SKM-1 treated with dmso at 0.1 percent for 144 hours (cell line): ENCODE measurements at regions not wholly inside any gene's neighbourhood (a gene's known extent, or its start where the extent isn't known, plus 50 kb on each side); places are given as distances from the start of the nearest gene placed in this dataset.

Experiments
- DNase-seq: peaks from one replicate; lab custom pipeline; 2025; ENCODE audit not compliant: unreplicated experiment; lab: John Stamatoyannopoulos, UW

DNA sequence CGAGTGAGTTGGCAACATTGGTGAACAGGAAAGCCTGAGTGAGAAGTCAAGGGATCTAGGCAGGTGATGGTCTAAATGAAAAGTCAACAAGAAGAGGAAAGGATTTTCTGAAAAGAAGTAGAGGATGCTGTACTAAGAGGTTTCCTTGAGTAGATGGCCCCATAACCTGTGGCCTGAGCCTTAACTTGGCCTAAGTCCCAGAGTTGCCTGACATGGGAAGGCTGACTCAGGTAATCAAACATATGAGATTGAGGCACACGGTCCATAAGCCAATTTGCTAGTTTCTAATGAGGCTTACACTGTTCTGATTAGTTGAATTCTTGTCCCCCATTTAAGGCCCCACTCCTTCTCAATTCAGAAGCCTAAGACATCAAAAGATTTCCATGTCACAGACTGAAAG, 262.5 kb upstream of the LMCD1 start:
- DNase-seq: no peak

DNA sequence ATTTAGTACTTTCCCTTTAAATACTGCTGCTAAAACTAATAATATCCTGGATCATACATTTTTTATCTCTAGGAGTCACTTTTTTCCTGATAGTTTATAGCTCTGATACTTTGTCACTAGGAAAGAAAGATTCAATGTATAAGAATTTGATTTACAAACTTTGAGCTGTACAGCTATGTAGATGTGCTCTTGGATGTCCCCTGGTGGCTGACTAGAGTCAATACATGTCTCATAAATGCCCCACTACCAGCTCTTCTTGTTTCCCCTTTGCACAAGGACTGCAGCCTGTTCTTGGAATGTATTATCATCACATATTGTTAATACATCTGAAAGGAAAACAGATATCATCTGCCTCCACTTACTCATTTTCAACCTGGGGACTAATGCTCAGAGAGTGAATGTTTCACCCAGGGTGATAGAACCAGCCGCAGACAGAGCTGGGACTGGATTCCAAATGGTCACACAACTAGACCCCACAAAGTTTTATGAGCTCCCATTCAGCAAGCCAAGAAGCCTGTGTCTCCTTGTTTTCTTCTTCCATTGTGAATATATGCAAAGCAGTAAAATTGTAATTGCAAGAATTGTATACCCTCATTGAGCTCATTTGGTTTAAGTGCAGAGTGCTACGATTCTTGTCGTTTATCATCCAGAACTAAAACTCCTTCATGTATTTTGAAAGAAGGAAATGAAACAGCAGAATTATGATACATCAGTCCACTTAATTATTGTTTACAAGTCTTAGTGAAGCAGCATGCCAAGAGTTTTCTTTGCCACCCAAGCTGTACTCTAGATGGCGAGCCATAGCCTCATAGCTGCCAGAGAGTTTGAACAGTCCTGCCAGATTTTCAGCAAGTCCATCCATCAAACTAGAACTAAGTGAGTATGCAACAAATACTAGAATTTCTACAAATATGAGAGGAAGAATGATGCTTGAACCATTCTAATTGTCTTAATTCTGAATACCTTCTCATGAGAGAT, 261.6 kb upstream of the LMCD1 start:
- DNase-seq: peak; percentile 65

DNA sequence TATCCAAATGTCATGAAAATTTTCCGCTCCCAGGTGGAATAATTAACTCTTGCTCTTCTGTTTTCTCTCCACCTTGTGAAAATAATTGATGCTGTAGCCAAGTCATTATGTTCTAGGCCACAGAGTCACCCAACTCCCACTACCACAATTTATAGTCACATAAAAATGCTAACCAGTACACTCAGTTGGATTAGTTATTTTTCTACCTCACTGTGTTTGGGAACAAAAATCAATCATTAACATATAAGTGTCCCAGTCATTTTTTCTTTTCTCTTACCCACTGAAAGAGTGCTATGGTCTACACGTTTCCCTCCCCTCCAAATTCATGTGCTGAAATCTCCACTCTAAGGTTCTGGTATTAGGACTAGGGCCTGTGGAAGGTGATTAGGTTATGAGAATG, 255.6 kb upstream of the LMCD1 start:
- DNase-seq: no peak

- DNase-seq: no peak
Measured at GRCh38 chr3:8253201-8253600, 248.4 kb upstream of the LMCD1 start.

DNA sequence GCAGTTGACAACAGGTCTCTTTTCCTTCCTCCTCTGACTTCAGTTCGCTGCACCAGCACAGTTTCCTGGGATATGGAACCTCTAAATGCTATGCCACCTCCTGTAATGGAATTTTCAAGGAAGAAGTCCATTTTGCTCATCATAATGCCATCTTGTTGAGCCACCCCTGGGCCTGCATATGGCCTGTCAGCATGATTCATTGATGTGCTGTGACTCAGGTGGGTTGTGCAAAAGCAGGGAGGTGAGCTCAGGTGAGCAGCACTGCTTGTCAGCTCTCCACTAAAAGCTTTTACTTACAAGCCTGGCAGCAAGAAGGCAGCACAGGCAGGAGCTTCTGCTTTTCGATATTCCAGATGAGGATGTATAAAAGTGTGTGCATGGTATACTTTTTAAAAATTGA, 247.1 kb upstream of the LMCD1 start:
- DNase-seq: no peak

GRCh38 chr3:8255725-8256124, 245.9 kb upstream of the LMCD1 start:
- DNase-seq: no peak

DNA sequence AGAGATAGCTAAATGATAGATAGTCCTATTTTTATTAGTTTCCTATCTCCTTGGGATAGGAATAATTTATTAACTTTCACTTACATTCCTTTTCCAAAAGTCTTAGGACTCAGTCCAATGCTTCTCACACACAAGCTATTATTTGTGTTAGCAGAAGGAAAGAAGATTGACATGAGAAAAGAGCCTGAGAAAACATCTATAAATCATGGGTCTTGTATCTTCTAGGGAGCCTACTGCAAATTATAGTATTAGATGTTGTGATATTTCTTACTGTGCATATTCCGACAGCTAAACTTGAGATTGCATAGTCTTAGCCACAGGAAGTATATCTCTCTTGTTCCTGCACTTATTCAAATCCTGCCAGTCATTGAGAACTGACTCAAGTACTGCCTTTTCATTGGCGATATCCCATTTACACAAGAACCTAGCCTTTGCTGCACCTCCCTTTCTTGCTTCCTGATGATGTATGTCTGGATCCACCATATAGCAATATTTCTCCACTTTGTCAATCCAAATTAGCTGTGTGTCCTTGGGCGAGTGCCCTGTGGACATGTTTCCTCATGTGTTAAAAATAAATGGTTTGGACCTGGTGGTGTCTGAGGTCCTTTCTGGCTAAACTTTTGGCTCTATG, 245.1 kb upstream of the LMCD1 start:
- DNase-seq: no peak

DNA sequence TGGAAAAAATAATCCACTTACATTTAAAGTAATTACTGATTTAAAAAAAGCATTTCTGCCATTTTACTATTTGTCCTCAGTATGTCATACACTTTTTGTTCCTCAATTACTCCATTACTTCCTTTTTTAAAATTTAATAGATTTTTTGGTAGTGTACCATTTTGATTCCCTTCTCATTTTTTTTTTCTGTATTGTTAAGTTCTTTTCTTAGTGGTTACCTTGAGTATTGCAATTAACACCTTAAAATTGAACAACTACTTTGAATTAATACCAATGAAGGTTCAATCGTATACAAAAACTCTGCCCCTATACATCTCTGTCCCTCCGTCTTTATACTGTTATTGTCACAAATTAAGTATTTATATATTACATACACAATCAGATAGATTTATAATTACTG, 240.6 kb upstream of the LMCD1 start:
- DNase-seq: no peak

- DNase-seq: no peak
Measured at GRCh38 chr3:8266730-8267131, 234.9 kb upstream of the LMCD1 start.

DNA sequence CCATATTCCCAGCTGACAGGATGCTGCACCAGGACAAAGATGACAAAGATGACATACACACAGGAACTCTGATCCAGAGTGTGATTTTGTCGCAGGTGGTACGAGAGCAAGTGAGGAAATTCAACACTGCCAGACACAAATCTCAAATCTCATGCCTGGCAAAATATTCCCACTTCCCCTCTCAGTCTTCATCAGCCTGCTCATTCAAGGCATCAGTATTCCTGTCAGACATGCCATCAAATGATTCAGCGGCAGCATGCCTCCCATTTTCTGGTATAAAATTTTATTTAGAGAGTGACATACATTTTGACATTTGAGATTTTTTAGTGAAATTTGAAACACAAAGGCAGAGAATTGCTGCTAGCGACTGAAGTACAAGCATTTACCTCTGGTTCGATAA, 228.1 kb upstream of the LMCD1 start:
- no peak for DNase-seq

- DNase-seq: no peak
Measured at GRCh38 chr3:8276056-8276455, 225.6 kb upstream of the LMCD1 start.

DNA sequence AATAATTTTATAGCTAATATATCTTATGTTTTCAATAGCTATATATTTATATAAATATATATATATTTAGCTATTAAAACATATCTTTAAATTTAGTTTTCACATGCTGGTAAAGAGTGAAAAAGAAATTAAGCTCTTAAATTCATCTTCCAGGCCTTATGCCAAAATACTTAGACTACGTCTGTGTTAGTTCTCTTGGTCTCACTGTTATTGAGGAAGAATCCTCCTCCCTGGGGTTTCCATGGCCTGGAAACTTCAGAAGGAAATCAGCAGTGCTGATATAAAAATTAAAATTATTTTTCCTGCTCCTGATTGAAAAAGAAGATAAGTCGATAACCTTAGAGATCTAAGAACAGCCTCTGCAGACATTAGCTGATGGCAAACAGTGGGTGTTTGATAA, 225.1 kb upstream of the LMCD1 start:
- DNase-seq: no peak

DNA sequence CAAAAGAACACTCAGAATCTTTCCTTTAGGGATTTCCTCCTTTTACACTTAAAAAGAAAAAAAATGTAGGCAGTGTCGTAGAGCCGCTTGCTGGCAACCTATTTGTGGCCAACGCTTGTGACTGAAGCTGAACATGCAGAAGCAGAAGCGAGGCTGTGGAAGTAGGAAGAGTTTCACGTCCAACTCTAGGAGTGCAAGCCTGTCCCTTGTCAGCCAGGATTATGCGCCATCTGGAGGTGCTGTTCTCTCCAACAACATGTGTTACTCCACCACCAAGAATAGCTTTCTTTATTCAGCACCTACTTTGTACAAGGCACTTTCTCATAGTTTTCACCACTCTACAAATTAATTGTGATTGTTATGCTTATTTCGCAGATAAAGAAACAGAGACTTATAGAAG, 223.2 kb upstream of the LMCD1 start:
- no peak for DNase-seq

DNA sequence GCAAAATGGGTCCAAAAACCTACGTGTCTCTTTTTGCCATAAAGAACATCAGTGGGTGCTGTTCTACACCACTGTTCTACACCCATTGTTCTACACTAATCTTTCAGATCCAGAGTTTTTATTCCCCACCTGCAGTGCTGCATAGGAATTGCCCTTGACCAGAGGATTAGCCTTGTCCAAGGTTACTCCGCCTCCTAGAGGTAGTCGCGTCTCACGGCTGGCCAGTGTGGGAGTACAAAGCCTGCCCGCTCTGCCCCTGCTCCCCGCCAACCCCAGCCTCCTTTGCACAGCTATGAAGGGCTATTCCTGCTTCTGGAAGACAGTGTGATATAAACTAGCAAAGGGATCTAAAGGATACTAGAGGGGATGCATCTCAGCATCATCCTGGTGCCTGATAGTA, 222.1 kb upstream of the LMCD1 start:
- no peak for DNase-seq

DNA sequence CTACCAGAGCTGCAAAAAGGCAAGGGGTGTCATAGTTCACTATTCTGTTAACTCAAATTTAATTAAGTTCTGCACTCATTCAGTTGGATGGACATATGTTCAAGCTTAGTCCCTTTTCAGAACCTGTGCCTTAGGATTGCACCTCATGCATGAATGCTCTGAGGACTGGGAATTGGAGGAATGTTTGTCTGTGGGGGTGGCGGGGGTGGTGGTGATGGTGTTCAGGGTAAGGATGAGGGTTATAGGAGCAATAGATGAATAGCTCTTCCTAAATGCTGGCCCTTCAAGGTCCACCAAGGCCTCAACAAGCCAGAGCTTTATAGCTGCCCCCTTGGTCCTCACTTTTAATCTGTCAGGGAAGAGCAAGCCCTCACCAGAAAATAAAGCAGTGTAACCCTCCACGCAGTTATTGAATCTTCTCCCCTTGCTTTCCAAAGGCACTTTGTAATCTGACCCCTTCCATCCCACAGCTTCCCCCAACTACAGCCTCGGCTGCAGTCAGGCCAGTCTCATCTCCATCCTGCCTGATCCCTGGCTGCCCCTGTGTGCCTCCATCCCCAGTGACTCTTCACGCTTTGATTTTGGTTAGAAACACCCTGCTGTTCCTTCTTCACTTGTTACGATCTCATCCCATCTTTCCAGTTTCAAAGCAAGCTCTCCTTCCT, 221.6 kb upstream of the LMCD1 start:
- DNase-seq: no peak

GRCh38 chr3:8282541-8283165, 219.0 kb upstream of the LMCD1 start:
- DNase-seq: no peak

GRCh38 chr3:8283193-8283592, 218.4 kb upstream of the LMCD1 start:
- DNase-seq: no peak

DNA sequence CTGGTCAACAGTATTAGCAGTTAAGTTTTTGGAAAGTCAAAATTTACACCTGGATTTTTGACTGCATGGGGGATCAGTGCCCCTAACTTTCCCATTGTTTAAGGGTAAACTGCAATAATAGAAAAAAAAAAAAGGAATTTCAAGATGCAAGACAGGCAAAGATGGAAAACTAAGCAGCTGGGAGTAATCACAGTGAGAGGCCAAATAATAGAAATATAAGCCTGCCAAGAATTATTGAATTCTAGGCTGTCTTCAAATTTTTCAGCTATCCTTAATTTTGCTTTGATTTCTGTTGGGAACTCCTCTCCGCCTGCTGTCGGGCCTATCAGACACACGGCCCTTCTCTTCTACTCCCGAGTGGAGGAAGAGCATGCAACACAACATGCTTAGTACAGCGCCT, 215.5 kb upstream of the LMCD1 start:
- no peak for DNase-seq

- DNase-seq: no peak
Measured at GRCh38 chr3:8286749-8287148, 214.9 kb upstream of the LMCD1 start.

DNA sequence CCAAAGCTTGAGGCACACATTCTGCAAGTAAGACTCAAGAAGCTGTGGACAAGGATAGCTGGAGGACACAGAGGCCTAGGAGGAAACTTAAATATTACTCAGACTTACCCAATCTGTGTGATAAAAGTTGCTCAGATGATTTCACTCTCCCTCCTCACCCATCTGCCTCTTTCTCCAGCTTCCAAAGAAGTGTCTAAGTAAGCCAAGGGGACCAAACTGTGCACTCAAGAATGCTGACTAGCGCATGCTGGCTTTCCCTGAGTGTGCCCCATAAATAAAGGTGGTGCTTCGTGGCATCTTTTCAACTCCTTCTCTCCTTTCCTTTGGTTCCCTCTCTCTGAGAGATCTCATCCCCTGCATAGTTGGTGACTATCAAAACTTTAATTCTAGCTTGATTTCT, 211.0 kb upstream of the LMCD1 start:
- DNase-seq: no peak

DNA sequence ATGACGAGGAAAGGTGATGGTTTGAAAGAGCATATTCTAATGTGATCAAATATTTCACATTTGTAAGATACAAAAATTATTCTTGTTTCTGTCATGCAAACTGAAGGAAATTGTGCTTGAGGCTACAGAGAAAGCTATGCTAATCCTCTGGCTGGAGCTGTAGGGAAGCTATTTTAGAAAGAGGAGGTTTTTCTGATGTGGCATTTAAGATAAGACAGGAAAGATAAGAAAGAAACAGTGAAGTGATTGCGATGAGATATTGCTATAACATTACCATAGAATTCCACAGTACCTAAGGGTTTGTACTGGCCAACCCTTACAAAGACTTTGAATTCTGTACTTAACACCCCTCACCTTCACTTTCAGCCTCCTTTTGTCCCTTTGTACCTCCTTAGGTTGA, 205.2 kb upstream of the LMCD1 start:
- no peak for DNase-seq
